Loucy (cell line): ENCODE measurements at regions not wholly inside any gene's neighbourhood (a gene's known extent, or its start where the extent isn't known, plus 50 kb on each side); places are given as distances from the start of the nearest gene placed in this dataset.
"Not testable (repeated sequence)": the region's sequence is repeated elsewhere in the genome, so short reads cannot be mapped to it uniquely, and the experiment has no call there.

Source experiments
- H2AFZ ChIP-seq: fragments of 200-600 bp; sonication (generic); 2 replicates; pipeline ENCODE4 v1.6.0; 2016; ENCODE audit warnings: antibody characterized with exemption, mild to moderate bottlenecking, low read length, moderate library complexity
- H3F3A ChIP-seq: fragments of 200-600 bp; 2 replicates; pipeline ENCODE4 v1.6.0; 2016; ENCODE audit warnings: antibody characterized with exemption, low read depth, mild to moderate bottlenecking
- H3K27me3 ChIP-seq: fragments of 200-600 bp; sonication (generic); 2 replicates; pipeline ENCODE4 v1.6.1; 2014; ENCODE audit warnings: low read length, mild to moderate bottlenecking; ENCODE audit not compliant: insufficient read depth, poor library complexity, severe bottlenecking
- H3K36me3 ChIP-seq: fragments of 200-600 bp; sonication (generic); 2 replicates; pipeline ENCODE4 v1.6.1; 2016; ENCODE audit warnings: low read length; ENCODE audit not compliant: insufficient read depth
- H3K4me1 ChIP-seq: fragments of 200-600 bp; sonication (generic); 2 replicates; pipeline ENCODE4 v1.5.1; 2014; ENCODE audit warnings: low read length, mild to moderate bottlenecking; ENCODE audit not compliant: insufficient read depth, poor library complexity, severe bottlenecking
- H3K4me2 ChIP-seq: fragments of 200-600 bp; sonication (generic); 2 replicates; pipeline ENCODE4 v1.6.0; 2014; ENCODE audit warnings: antibody characterized with exemption, low read length, low read depth, mild to moderate bottlenecking; ENCODE audit not compliant: poor library complexity, severe bottlenecking
- H3K4me3 ChIP-seq: fragments of 200-600 bp; sonication (generic); 2 replicates; pipeline ENCODE4 v1.5.1; 2014; ENCODE audit warnings: low read length, mild to moderate bottlenecking, mixed read lengths; ENCODE audit not compliant: poor library complexity, severe bottlenecking
- H3K79me2 ChIP-seq: fragments of 200-600 bp; sonication (generic); 2 replicates; pipeline ENCODE4 v1.6.1; 2014; ENCODE audit warnings: low read length; ENCODE audit not compliant: insufficient read depth
- H3K9ac ChIP-seq: fragments of 200-600 bp; sonication (generic); 2 replicates; pipeline ENCODE4 v1.6.0; 2014; ENCODE audit warnings: mild to moderate bottlenecking, low read depth, low read length, moderate library complexity; ENCODE audit not compliant: poor library complexity, severe bottlenecking
- H3K9me2 ChIP-seq: fragments of 200-600 bp; sonication (generic); replicated peaks from 2 replicates; pipeline ENCODE4 v1.6.1; 2016; ENCODE audit warnings: low read depth, low read length, mixed read lengths
- H3K9me3 ChIP-seq: fragments of 200-600 bp; sonication (generic); 2 replicates; pipeline ENCODE4 v1.6.1; 2014; ENCODE audit warnings: mild to moderate bottlenecking, antibody characterized with exemption, low read length, low read depth; ENCODE audit not compliant: insufficient read depth
- H4K20me1 ChIP-seq: fragments of 200-600 bp; sonication (generic); 2 replicates; pipeline ENCODE4 v1.6.0; 2014; ENCODE audit warnings: antibody characterized with exemption, low read length, mild to moderate bottlenecking; ENCODE audit not compliant: insufficient read depth, poor library complexity, severe bottlenecking
- CTCF ChIP-seq: fragments of 200-600 bp; sonication (generic); conservative IDR thresholded peaks from 2 replicates; pipeline ENCODE4 v1.5.1; 2014; ENCODE audit warnings: mild to moderate bottlenecking, antibody characterized with exemption, low read length
- EZH2phosphoT487 ChIP-seq: fragments of 200-600 bp; IDR thresholded peaks from 2 replicates; pipeline ENCODE4 v1.6.1; 2018; ENCODE audit warnings: antibody characterized with exemption, mild to moderate bottlenecking, moderate library complexity, borderline replicate concordance

- Histone ChIP-seq H2AFZ (no peak overlapping the region), H3K27me3 (no peaks in the 10 kb centered on the region), H3K36me3 (no peaks in the 10 kb centered on the region), H4K20me1 (no peaks in the 10 kb centered on the region), H3K9me3 (no peaks in the 10 kb centered on the region), H3K9me2 (no peaks in the 10 kb centered on the region), H3K4me2 (no peak overlapping the region), H3K4me1 (no peaks in the 10 kb centered on the region), H3K4me3 (no peak overlapping the region), H3F3A (no peaks in the 10 kb centered on the region), H3K9ac (no peak overlapping the region), H3K79me2 (no peaks in the 10 kb centered on the region)
- TF ChIP-seq EZH2phosphoT487 (no peak), CTCF (no peak)
Observed at GRCh38 chr5:122615832-122616231, 159.0 kb upstream of the SNX2 start.

- H3K36me3 ChIP-seq, H3F3A ChIP-seq, H3K9me3 ChIP-seq, H3K4me1 ChIP-seq, H3K4me2 ChIP-seq, H3K79me2 ChIP-seq, H4K20me1 ChIP-seq, H3K4me3 ChIP-seq, H3K27me3 ChIP-seq, H3K9me2 ChIP-seq, H2AFZ ChIP-seq, H3K9ac ChIP-seq: not testable (repeated sequence)
Observed at GRCh38 chr5:122618046-122618445, 156.8 kb upstream of the SNX2 start.

DNA sequence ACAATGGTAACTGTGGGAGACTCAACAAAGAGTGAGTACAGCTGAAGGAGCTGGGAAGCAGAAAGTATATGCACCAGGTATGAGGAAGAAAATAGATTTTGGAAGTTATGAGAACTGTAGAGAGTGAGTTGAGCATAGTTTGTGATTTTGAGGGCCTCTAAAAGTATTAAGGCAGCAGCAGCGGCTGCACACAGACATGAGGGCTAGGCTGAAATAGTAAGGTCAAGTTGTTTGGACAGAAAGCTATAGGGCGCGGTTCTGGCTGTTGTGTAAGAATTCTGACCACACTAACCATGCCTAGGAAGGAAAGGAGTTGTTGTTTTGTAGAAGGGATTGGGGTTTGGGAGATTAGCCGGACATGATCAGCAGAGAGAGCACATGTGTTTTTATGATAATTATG lies 154.1 kb upstream of the SNX2 start:
- not testable (repeated sequence) for H3K4me3 ChIP-seq, H2AFZ ChIP-seq, H3K9ac ChIP-seq, H3F3A ChIP-seq, H3K9me3 ChIP-seq, H4K20me1 ChIP-seq, H3K4me1 ChIP-seq, H3K27me3 ChIP-seq, H3K4me2 ChIP-seq, H3K79me2 ChIP-seq, H3K36me3 ChIP-seq, H3K9me2 ChIP-seq

DNA sequence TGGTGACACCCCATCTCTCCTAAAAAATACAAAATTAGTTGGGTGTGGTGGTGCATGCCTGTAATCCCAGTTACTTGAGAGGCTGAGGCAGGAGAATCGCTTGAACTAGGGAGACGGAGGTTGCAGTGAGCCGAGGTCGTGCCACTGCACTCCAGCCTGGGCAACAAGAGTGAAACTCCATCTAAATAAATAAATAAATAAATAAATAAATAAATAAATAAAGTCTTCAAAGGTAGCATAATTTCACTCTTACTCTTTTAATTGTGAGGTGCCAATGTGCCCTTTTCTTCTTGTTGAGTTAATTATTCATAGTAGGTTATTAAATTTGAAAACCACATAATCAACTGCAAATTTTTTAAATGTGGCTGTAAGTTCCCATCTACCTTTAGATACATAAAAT lies 146.2 kb upstream of the SNX2 start:
- H3K4me1 ChIP-seq, H4K20me1 ChIP-seq, H3K79me2 ChIP-seq, H3F3A ChIP-seq, H3K9me2 ChIP-seq, H3K27me3 ChIP-seq, H3K9ac ChIP-seq, H3K4me3 ChIP-seq, H3K4me2 ChIP-seq, H3K9me3 ChIP-seq, H2AFZ ChIP-seq, H3K36me3 ChIP-seq: not testable (repeated sequence)

DNA sequence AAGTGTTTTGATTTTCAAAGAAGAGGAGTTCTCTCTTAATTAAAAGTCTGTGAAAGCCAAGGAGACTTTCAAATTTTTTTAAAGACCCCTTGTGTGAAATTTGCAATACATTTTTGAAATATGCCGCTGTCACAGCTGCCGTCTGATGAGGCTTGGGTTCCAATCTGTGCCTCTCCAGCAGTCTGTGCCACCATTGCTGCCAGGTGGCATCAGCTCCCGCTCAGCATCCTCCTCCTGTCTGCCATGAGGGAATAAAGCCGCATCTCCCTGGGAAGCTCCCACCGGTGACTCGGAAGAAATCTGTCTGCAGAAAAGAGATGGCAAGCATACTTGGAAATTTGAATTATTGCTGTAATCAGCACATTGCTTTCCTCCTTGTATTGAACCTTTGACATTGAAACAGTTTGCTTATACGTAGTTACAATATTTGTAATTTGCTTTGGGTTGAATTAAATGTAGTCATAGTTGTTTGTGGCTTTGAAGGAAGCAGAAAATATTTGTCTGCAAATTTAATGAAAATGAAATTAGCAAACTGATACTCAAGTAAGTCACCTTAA lies 145.7 kb upstream of the SNX2 start:
- Histone ChIP-seq H3K9me2 (no peaks in the 10 kb centered on the region), H2AFZ (no peak overlapping the region), H3K9me3 (no peaks in the 10 kb centered on the region), H4K20me1 (no peaks in the 10 kb centered on the region), H3K9ac (no peak overlapping the region), H3K36me3 (no peaks in the 10 kb centered on the region), H3K4me2 (no peak overlapping the region), H3K79me2 (no peaks in the 10 kb centered on the region), H3F3A (no peaks in the 10 kb centered on the region), H3K27me3 (no peaks in the 10 kb centered on the region), H3K4me1 (no peaks in the 10 kb centered on the region), H3K4me3 (no peak overlapping the region)
- TF ChIP-seq CTCF: no peak
- TF ChIP-seq EZH2phosphoT487: no peak
